ENCODE measurements at regions not wholly inside any gene's neighbourhood (a gene's known extent, or its start where the extent isn't known, plus 50 kb on each side); places are given as distances from the start of the nearest gene placed in this dataset.

GRCh38 chr10:21199501-21199900 is 302.4 kb upstream of the NEBL start:
- no peaks in the 10 kb centered on the region for H3K9me3 ChIP-seq (ENCODE audit: insufficient read depth, low read length)
- H3K36me3 ChIP-seq (replicated peaks; ENCODE audit: low read depth, low read length): no peaks in the 10 kb centered on the region
- H3K27me3 ChIP-seq (ENCODE audit: low read depth, low read length): no peaks in the 10 kb centered on the region
- no peak overlapping the region for H3K4me2 ChIP-seq (ENCODE audit: low read length)
- H3K4me1 ChIP-seq (ENCODE audit: low read length): no peaks in the 10 kb centered on the region
- no peaks in the 10 kb centered on the region for H4K20me1 ChIP-seq (ENCODE audit: insufficient read depth, low read length)
- TF ChIP-seq CTCF (IDR thresholded peaks at IDR 0.05; ENCODE audit: low read depth, low read length) (no peak), EZH2phosphoT487 (IDR thresholded peaks at IDR 0.05; ENCODE audit: low read depth) (no peak)
- H3K4me3 ChIP-seq (ENCODE audit: low read length): no peak overlapping the region
- H3K79me2 ChIP-seq (ENCODE audit: low read length): no peaks in the 10 kb centered on the region
- no peak overlapping the region for H3K27ac ChIP-seq (ENCODE audit: low read length)
- H3K9ac ChIP-seq (ENCODE audit: low read length): no peak overlapping the region
- no peak overlapping the region for H2AFZ ChIP-seq (ENCODE audit: low read depth, low read length)

GRCh38 chr10:21197838-21198237 is 300.7 kb upstream of the NEBL start:
- H3K4me2 ChIP-seq (ENCODE audit: low read length): no peak overlapping the region
- H3K4me3 ChIP-seq (ENCODE audit: low read length): no peak overlapping the region
- H3K4me1 ChIP-seq (ENCODE audit: low read length): no peaks in the 10 kb centered on the region
- H3K36me3 ChIP-seq (replicated peaks; ENCODE audit: low read depth, low read length): no peaks in the 10 kb centered on the region
- H4K20me1 ChIP-seq (ENCODE audit: insufficient read depth, low read length): no peaks in the 10 kb centered on the region
- H3K27me3 ChIP-seq (ENCODE audit: low read depth, low read length): no peaks in the 10 kb centered on the region
- no peak overlapping the region for H3K9ac ChIP-seq (ENCODE audit: low read length)
- no peak overlapping the region for H3K27ac ChIP-seq (ENCODE audit: low read length)
- no peaks in the 10 kb centered on the region for H3K79me2 ChIP-seq (ENCODE audit: low read length)
- no peak overlapping the region for H2AFZ ChIP-seq (ENCODE audit: low read depth, low read length)
- H3K9me3 ChIP-seq (ENCODE audit: insufficient read depth, low read length): no peaks in the 10 kb centered on the region
- TF ChIP-seq CTCF (IDR thresholded peaks at IDR 0.05; ENCODE audit: low read depth, low read length) (no peak), EZH2phosphoT487 (IDR thresholded peaks at IDR 0.05; ENCODE audit: low read depth) (no peak)

- H2AFZ ChIP-seq (ENCODE audit: low read depth, low read length): no peak overlapping the region
- H3K79me2 ChIP-seq (ENCODE audit: low read length): no peaks in the 10 kb centered on the region
- H3K4me2 ChIP-seq (ENCODE audit: low read length): no peak overlapping the region
- H3K4me1 ChIP-seq (ENCODE audit: low read length): no peaks in the 10 kb centered on the region
- H4K20me1 ChIP-seq (ENCODE audit: insufficient read depth, low read length): no peaks in the 10 kb centered on the region
- H3K27ac ChIP-seq (ENCODE audit: low read length): no peak overlapping the region
- no peak overlapping the region for H3K9ac ChIP-seq (ENCODE audit: low read length)
- H3K9me3 ChIP-seq (ENCODE audit: insufficient read depth, low read length): no peaks in the 10 kb centered on the region
- TF ChIP-seq CTCF (IDR thresholded peaks at IDR 0.05; ENCODE audit: low read depth, low read length): no peak
- TF ChIP-seq EZH2phosphoT487 (IDR thresholded peaks at IDR 0.05; ENCODE audit: low read depth): no peak
- H3K4me3 ChIP-seq (ENCODE audit: low read length): no peak overlapping the region
- H3K27me3 ChIP-seq (ENCODE audit: low read depth, low read length): no peaks in the 10 kb centered on the region
- H3K36me3 ChIP-seq (replicated peaks; ENCODE audit: low read depth, low read length): no peaks in the 10 kb centered on the region
Observed at GRCh38 chr10:21196822-21197395, 299.8 kb upstream of the NEBL start.

- no peaks in the 10 kb centered on the region for H3K79me2 ChIP-seq (ENCODE audit: low read length)
- H3K36me3 ChIP-seq (replicated peaks; ENCODE audit: low read depth, low read length): no peaks in the 10 kb centered on the region
- H3K27ac ChIP-seq (ENCODE audit: low read length): no peak overlapping the region
- H3K27me3 ChIP-seq (ENCODE audit: low read depth, low read length): no peaks in the 10 kb centered on the region
- H3K4me1 ChIP-seq (ENCODE audit: low read length): no peaks in the 10 kb centered on the region
- no peaks in the 10 kb centered on the region for H4K20me1 ChIP-seq (ENCODE audit: insufficient read depth, low read length)
- H3K4me2 ChIP-seq (ENCODE audit: low read length): no peak overlapping the region
- TF ChIP-seq EZH2phosphoT487 (IDR thresholded peaks at IDR 0.05; ENCODE audit: low read depth): no peak
- TF ChIP-seq CTCF (IDR thresholded peaks at IDR 0.05; ENCODE audit: low read depth, low read length): no peak
- no peaks in the 10 kb centered on the region for H3K9me3 ChIP-seq (ENCODE audit: insufficient read depth, low read length)
- no peak overlapping the region for H3K4me3 ChIP-seq (ENCODE audit: low read length)
- H2AFZ ChIP-seq (ENCODE audit: low read depth, low read length): no peak overlapping the region
- H3K9ac ChIP-seq (ENCODE audit: low read length): no peak overlapping the region
Observed at GRCh38 chr10:21195252-21195651, 298.1 kb upstream of the NEBL start.

Measured in OCI-LY3 (cell line).